ENCODE measurements at regions not wholly inside any gene's neighbourhood (a gene's known extent, or its start where the extent isn't known, plus 50 kb on each side); places are given as distances from the start of the nearest gene placed in this dataset.

- in situ Hi-C loops (cut with MboI) (no loop called here), intact Hi-C loops (cut with micrococcal nuclease; ENCODE audit: unreplicated experiment) (no loop called here)
- TF ChIP-seq ETV6 (conservative IDR thresholded peaks at IDR 0.05 in 1 of 2, IDR thresholded peaks at IDR 0.05 in 1 of 2; ENCODE audit: borderline replicate concordance in 1 of 2, low read depth in 1 of 2): no peak
- TF ChIP-seq BCL11A (IDR thresholded peaks at IDR 0.05; ENCODE audit: low read depth, low read length): no peak
- no peak for TF ChIP-seq PKNOX1 (IDR thresholded peaks at IDR 0.05)
- H3K36me3 ChIP-seq (ENCODE audit: control insufficient read depth in 2 of 2, insufficient read depth in 2 of 2, low read length in 1 of 2): no peaks in the 10 kb centered on the region
- no peaks in the 10 kb centered on the region for H4K20me1 ChIP-seq (ENCODE audit: control insufficient read depth, insufficient read depth)
- FAIRE-seq (no peak), DNase-seq (ENCODE audit: low read depth, low spot score) (no peak), ATAC-seq (no peak)
- no peak overlapping the region for H3K4me2 ChIP-seq (ENCODE audit: control insufficient read depth, insufficient read depth)
- no peak overlapping the region for H3K27ac ChIP-seq (ENCODE audit: control insufficient read depth, insufficient read depth)
- H3K9ac ChIP-seq (ENCODE audit: control insufficient read depth, insufficient read depth, low read length): no peak overlapping the region
- H3K4me1 ChIP-seq (ENCODE audit: control insufficient read depth, insufficient read depth, low read length): no peaks in the 10 kb centered on the region
- no peak overlapping the region for H2AFZ ChIP-seq (ENCODE audit: control insufficient read depth, low read depth, low read length)
- no peaks in the 10 kb centered on the region for H3K27me3 ChIP-seq (replicated peaks in 1 of 2; ENCODE audit: control insufficient read depth in 2 of 2, insufficient read depth in 2 of 2, low read length in 1 of 2)
- ChIA-PET RAD21 (ENCODE audit: unreplicated experiment) (no interaction called here), CTCF (no interaction called here), SMC1A (ENCODE audit: uncharacterized antibody, unreplicated experiment) (interaction anchor here (0.9 kb wide), 1 partner anchor 21 kb away, joined by 3 read pairs; no protein-coding TSS in a partner anchor), POLR2A (no interaction called here)
- no peaks in the 10 kb centered on the region for H3K79me2 ChIP-seq (ENCODE audit: control insufficient read depth, insufficient read depth, low read length)
- no peak overlapping the region for H3K4me3 ChIP-seq
- H3K9me3 ChIP-seq (replicated peaks; ENCODE audit: control insufficient read depth, insufficient read depth, low read length): no peaks in the 10 kb centered on the region
- no TSS peak for BruUV-seq (replicated peaks)
These were observed 110.1 kb downstream of the INHBA start for GRCh38 chr7:41592794-41593193.

GRCh38 chr7:41592236-41592635 lies 110.7 kb downstream of the INHBA start:
- BruUV-seq (replicated peaks): no TSS peak
- Histone ChIP-seq H3K4me2 (ENCODE audit: control insufficient read depth, insufficient read depth) (no peak overlapping the region), H3K27me3 (replicated peaks in 1 of 2; ENCODE audit: control insufficient read depth in 2 of 2, insufficient read depth in 2 of 2, low read length in 1 of 2) (no peaks in the 10 kb centered on the region), H3K9ac (ENCODE audit: control insufficient read depth, insufficient read depth, low read length) (no peak overlapping the region), H2AFZ (ENCODE audit: control insufficient read depth, low read depth, low read length) (no peak overlapping the region), H3K9me3 (replicated peaks; ENCODE audit: control insufficient read depth, insufficient read depth, low read length) (no peaks in the 10 kb centered on the region), H3K36me3 (ENCODE audit: control insufficient read depth in 2 of 2, insufficient read depth in 2 of 2, low read length in 1 of 2) (no peaks in the 10 kb centered on the region), H3K4me3 (no peak overlapping the region), H4K20me1 (ENCODE audit: control insufficient read depth, insufficient read depth) (no peaks in the 10 kb centered on the region), H3K27ac (ENCODE audit: control insufficient read depth, insufficient read depth) (no peak overlapping the region), H3K4me1 (ENCODE audit: control insufficient read depth, insufficient read depth, low read length) (no peaks in the 10 kb centered on the region), H3K79me2 (ENCODE audit: control insufficient read depth, insufficient read depth, low read length) (no peaks in the 10 kb centered on the region)
- RAD21 ChIA-PET (ENCODE audit: unreplicated experiment): no interaction called here
- SMC1A ChIA-PET (ENCODE audit: uncharacterized antibody, unreplicated experiment): interaction anchor here (0.9 kb wide), 1 partner anchor 20 kb away, joined by 3 read pairs; no protein-coding TSS in a partner anchor
- CTCF ChIA-PET: no interaction called here
- in situ Hi-C loops (cut with MboI): no loop called here
- POLR2A ChIA-PET: no interaction called here
- intact Hi-C loops (cut with micrococcal nuclease; ENCODE audit: unreplicated experiment): no loop called here
- ATAC-seq: no peak
- no peak for DNase-seq (ENCODE audit: low read depth, low spot score)
- 64% methylated on average over 1 of the region's 1 CpG for WGBS (ENCODE audit: insufficient coverage, insufficient replicate concordance, low lambda C conversion rate, missing lambda C conversion rate)
- FAIRE-seq: no peak
- TF ChIP-seq ZNF592 (IDR thresholded peaks at IDR 0.05) (no peak), IRF5 (IDR thresholded peaks at IDR 0.05; ENCODE audit: borderline replicate concordance) (no peak), ZNF687 (IDR thresholded peaks at IDR 0.05) (no peak)

All from GM12878 (cell line).